ENCODE measurements at regions not wholly inside any gene's neighbourhood (a gene's known extent, or its start where the extent isn't known, plus 50 kb on each side); places are given as distances from the start of the nearest gene placed in this dataset.

GRCh38 chr5:133818031-133818431 is 150.4 kb downstream of the C5orf15 start (continued):
- TF ChIP-seq NANOG (IDR thresholded peaks at IDR 0.05; ENCODE audit: insufficient read depth, low read depth, low read length, poor library complexity, severe bottlenecking) = no peak
- no peak for TF ChIP-seq SIX5 (IDR thresholded peaks at IDR 0.05; ENCODE audit: low read depth, low read length)
- TF ChIP-seq CBX5 (IDR thresholded peaks at IDR 0.05; ENCODE audit: low read depth, low read length) = no peak
